Right renal cortex interstitium (tissue), 3 donors: ENCODE measurements at regions not wholly inside any gene's neighbourhood (a gene's known extent, or its start where the extent isn't known, plus 50 kb on each side); places are given as distances from the start of the nearest gene placed in this dataset.
A peak's percentile ranks its signal among the peaks of the same experiment; 100 is the strongest.
"Not testable (repeated sequence)": the region's sequence is repeated elsewhere in the genome, so short reads cannot be mapped to it uniquely, and the experiment has no call there.

ENCODE experiments used
- DNase-seq, 3 donors: peaks; one replicate each; pipeline ENCODE4 v3.0.0-alpha.2; 2013; ENCODE audit warnings: low read depth in 3 of 3, low spot score in 2 of 3

GRCh38 chr7:110412614-110413013 is 678.3 kb upstream of the LRRN3 start:
- DNase-seq, result no peak

GRCh38 chr7:110413038-110413437 is 677.9 kb upstream of the LRRN3 start:
- DNase-seq, result no peak

- no peak for DNase-seq
Measured at GRCh38 chr7:110417611-110418010, 673.3 kb upstream of the LRRN3 start.

GRCh38 chr7:110418659-110419280 is 672.2 kb upstream of the LRRN3 start:
- peak in 2 of 3 donors; percentile 15 to 38 for DNase-seq

- no peak for DNase-seq
Measured at GRCh38 chr7:110420788-110421187, 670.1 kb upstream of the LRRN3 start.

- DNase-seq, result no peak
Measured at GRCh38 chr7:110421490-110422241, 669.3 kb upstream of the LRRN3 start.

GRCh38 chr7:110432061-110432553 is 658.8 kb upstream of the LRRN3 start:
- no peak for DNase-seq

- DNase-seq, result not testable (repeated sequence)
Measured at GRCh38 chr7:110438926-110439325, 652.0 kb upstream of the LRRN3 start.

- DNase-seq, result peak in 2 of 3 donors; percentile 21 to 23
Measured at GRCh38 chr7:110442381-110442837, 648.5 kb upstream of the LRRN3 start.

GRCh38 chr7:110446658-110447057 is 644.3 kb upstream of the LRRN3 start:
- DNase-seq, result no peak

GRCh38 chr7:110448918-110449317 is 642.0 kb upstream of the LRRN3 start:
- no peak for DNase-seq

GRCh38 chr7:110454713-110455112 is 636.2 kb upstream of the LRRN3 start:
- no peak for DNase-seq

- no peak for DNase-seq
Measured at GRCh38 chr7:110461621-110462020, 629.3 kb upstream of the LRRN3 start.

GRCh38 chr7:110470420-110470819 is 620.5 kb upstream of the LRRN3 start:
- no peak for DNase-seq

- DNase-seq, result not testable (repeated sequence)
Measured at GRCh38 chr7:110472419-110472818, 618.5 kb upstream of the LRRN3 start.

GRCh38 chr7:110480964-110481363 is 610.0 kb upstream of the LRRN3 start:
- no peak for DNase-seq

GRCh38 chr7:110483553-110483952 is 607.4 kb upstream of the LRRN3 start:
- DNase-seq, result no peak

GRCh38 chr7:110484356-110484755 is 606.6 kb upstream of the LRRN3 start:
- DNase-seq, result no peak

- no peak for DNase-seq
Measured at GRCh38 chr7:110486549-110486948, 604.4 kb upstream of the LRRN3 start.

GRCh38 chr7:110502888-110503465 is 588.0 kb upstream of the LRRN3 start:
- no peak for DNase-seq

GRCh38 chr7:110507369-110507768 is 583.6 kb upstream of the LRRN3 start:
- no peak for DNase-seq

- no peak for DNase-seq
Measured at GRCh38 chr7:110507832-110508231, 583.1 kb upstream of the LRRN3 start.
